ENCODE measurements at regions not wholly inside any gene's neighbourhood (a gene's known extent, or its start where the extent isn't known, plus 50 kb on each side); places are given as distances from the start of the nearest gene placed in this dataset.

DNA sequence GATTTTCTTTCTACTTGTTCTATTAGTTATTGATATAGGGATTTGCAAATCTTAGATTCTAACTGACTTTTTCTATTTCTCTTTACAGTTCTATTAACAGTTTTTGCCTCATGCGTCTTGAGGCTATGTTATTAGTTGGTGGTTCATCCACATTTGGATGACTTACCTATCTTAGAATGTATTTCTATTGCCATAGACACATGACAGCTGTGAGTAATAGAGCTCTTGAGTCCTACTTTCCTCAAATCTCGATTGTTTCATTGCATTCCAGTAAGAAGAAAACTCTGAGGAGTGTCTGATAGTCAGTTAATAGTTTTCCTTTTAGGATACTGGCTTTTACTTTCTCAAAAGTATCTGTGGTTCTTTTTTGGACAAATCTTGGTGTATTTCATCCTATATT, 241.4 kb upstream of the ZNF32 start:
- Histone ChIP-seq H3K4me3 (ENCODE audit: low read length) (no peak overlapping the region), H3K36me3 (replicated peaks; ENCODE audit: insufficient read depth, low read length) (no peaks in the 10 kb centered on the region), H3K9ac (ENCODE audit: low read length) (no peak overlapping the region), H3K4me2 (ENCODE audit: low read depth, low read length) (no peak overlapping the region), H3K9me2 (replicated peaks; ENCODE audit: insufficient read depth, low read length) (no peaks in the 10 kb centered on the region), H3F3A (ENCODE audit: insufficient read depth, low read length) (no peaks in the 10 kb centered on the region), H3K27me3 (replicated peaks; ENCODE audit: insufficient read depth, low read length) (no peaks in the 10 kb centered on the region), H3K4me1 (ENCODE audit: low read length) (no peaks in the 10 kb centered on the region), H2AFZ (ENCODE audit: low read length) (no peak overlapping the region), H3K27ac (ENCODE audit: low read length) (no peak overlapping the region), H3K79me2 (ENCODE audit: low read length) (no peaks in the 10 kb centered on the region), H3K9me3 (replicated peaks; ENCODE audit: insufficient read depth, low read length) (no peaks in the 10 kb centered on the region), H4K20me1 (ENCODE audit: insufficient read depth, low read length) (no peaks in the 10 kb centered on the region)
- no peak for TF ChIP-seq CTCF (IDR thresholded peaks at IDR 0.05; ENCODE audit: low read length)
- TF ChIP-seq EZH2phosphoT487 (IDR thresholded peaks at IDR 0.05; ENCODE audit: low read length), result no peak
- TF ChIP-seq EZH2 (optimal IDR thresholded peaks at IDR 0.05; ENCODE audit: low read depth, low read length), result no peak
- DNase-seq, result no peak

DNA sequence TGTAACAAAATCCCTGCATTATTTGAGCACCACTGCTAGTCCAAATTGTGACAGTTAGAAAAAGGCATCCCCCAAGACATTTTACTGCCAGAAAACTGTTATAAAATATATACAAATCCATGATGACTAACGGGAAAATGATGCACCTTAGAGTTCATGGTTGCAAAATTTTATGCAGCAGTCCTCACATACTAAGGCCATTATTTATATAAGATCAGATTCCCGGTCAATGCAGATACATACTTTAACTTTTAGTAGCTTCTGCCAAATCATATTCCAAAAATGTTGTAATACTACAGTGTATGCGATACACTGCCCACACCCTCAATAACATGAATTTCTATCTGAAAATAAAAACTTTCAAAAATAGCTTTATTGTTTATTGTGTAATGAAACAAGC, 239.9 kb upstream of the ZNF32 start:
- H3K27ac ChIP-seq (ENCODE audit: low read length), result no peak overlapping the region
- TF ChIP-seq CTCF (IDR thresholded peaks at IDR 0.05; ENCODE audit: low read length) (no peak), EZH2phosphoT487 (IDR thresholded peaks at IDR 0.05; ENCODE audit: low read length) (no peak)
- H3K4me1 ChIP-seq (ENCODE audit: low read length), result no peaks in the 10 kb centered on the region

GRCh38 chr10:43885842-43886241, 237.2 kb upstream of the ZNF32 start:
- Histone ChIP-seq H3K4me2 (ENCODE audit: low read depth, low read length) (no peak overlapping the region), H2AFZ (ENCODE audit: low read length) (no peak overlapping the region), H3K9me3 (replicated peaks; ENCODE audit: insufficient read depth, low read length) (no peaks in the 10 kb centered on the region), H3K9me2 (replicated peaks; ENCODE audit: insufficient read depth, low read length) (no peaks in the 10 kb centered on the region), H3K27ac (ENCODE audit: low read length) (no peak overlapping the region), H4K20me1 (ENCODE audit: insufficient read depth, low read length) (no peaks in the 10 kb centered on the region), H3K36me3 (replicated peaks; ENCODE audit: insufficient read depth, low read length) (no peaks in the 10 kb centered on the region), H3F3A (ENCODE audit: insufficient read depth, low read length) (no peaks in the 10 kb centered on the region), H3K4me1 (ENCODE audit: low read length) (no peaks in the 10 kb centered on the region), H3K27me3 (replicated peaks; ENCODE audit: insufficient read depth, low read length) (no peaks in the 10 kb centered on the region), H3K79me2 (ENCODE audit: low read length) (no peaks in the 10 kb centered on the region), H3K4me3 (ENCODE audit: low read length) (no peak overlapping the region), H3K9ac (ENCODE audit: low read length) (no peak overlapping the region)
- TF ChIP-seq EZH2phosphoT487 (IDR thresholded peaks at IDR 0.05; ENCODE audit: low read length), result no peak
- TF ChIP-seq CTCF (IDR thresholded peaks at IDR 0.05; ENCODE audit: low read length), result peak; percentile 16; the same call in 1 of the 2 replicates
- TF ChIP-seq EZH2 (optimal IDR thresholded peaks at IDR 0.05; ENCODE audit: low read depth, low read length), result no peak
- no peak for DNase-seq

More for the DNA sequence above, 239.9 kb upstream of the ZNF32 start:
- no peaks in the 10 kb centered on the region for H3K79me2 ChIP-seq (ENCODE audit: low read length)
- no peaks in the 10 kb centered on the region for H3K27me3 ChIP-seq (replicated peaks; ENCODE audit: insufficient read depth, low read length)
- no peak overlapping the region for H3K4me3 ChIP-seq (ENCODE audit: low read length)
- H3K9ac ChIP-seq (ENCODE audit: low read length), result no peak overlapping the region
- no peaks in the 10 kb centered on the region for H3F3A ChIP-seq (ENCODE audit: insufficient read depth, low read length)
- no peak overlapping the region for H2AFZ ChIP-seq (ENCODE audit: low read length)
- DNase-seq, result no peak
- H3K9me2 ChIP-seq (replicated peaks; ENCODE audit: insufficient read depth, low read length), result no peaks in the 10 kb centered on the region
- H3K36me3 ChIP-seq (replicated peaks; ENCODE audit: insufficient read depth, low read length), result no peaks in the 10 kb centered on the region
- H3K4me2 ChIP-seq (ENCODE audit: low read depth, low read length), result no peak overlapping the region
- no peaks in the 10 kb centered on the region for H4K20me1 ChIP-seq (ENCODE audit: insufficient read depth, low read length)
- H3K9me3 ChIP-seq (replicated peaks; ENCODE audit: insufficient read depth, low read length), result no peaks in the 10 kb centered on the region
